Fibroblast of lung (primary cell): ENCODE measurements at regions not wholly inside any gene's neighbourhood (a gene's known extent, or its start where the extent isn't known, plus 50 kb on each side); places are given as distances from the start of the nearest gene placed in this dataset.

Experiments used
- EZH2 ChIP-seq: IDR thresholded peaks from 2 replicates; pipeline ENCODE4 v1.5.1; 2012; ENCODE audit warnings: low read length, control low read depth, mild to moderate bottlenecking; ENCODE audit errors: missing control alignments
- TF ChIP-seq, protein P1 (sequence below), 2 donors: IDR thresholded peaks in 1 of 2; conservative IDR thresholded peaks in 1 of 2; 1 replicate in 1 of 2; 2 replicates in 1 of 2; pipeline ENCODE4 v1.5.1; 2011 to 2012; ENCODE audit warnings: low read length in 2 of 2, control low read depth in 1 of 2, inconsistent platforms in 1 of 2, low read depth in 1 of 2, mild to moderate bottlenecking in 1 of 2

DNA sequence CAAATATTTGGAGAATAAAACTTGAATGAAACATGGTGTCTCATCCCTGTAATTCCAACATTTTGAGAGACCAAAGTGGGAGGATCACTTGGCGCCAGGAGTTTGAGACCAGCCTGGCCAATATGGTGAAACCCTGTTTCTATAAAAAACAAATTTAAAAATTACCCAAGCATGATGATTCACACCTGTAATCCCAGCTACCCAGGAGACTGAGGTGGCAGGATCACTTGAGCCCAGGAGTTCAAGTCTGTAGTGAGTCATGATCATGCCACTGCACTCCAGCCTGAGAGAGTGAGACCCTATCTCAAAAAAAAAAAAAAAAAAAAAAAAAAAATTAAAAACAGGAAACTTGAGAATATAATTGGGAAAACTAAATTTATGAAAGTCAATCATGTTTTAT lies 481.1 kb downstream of the SEMA3D start:
- TF ChIP-seq, protein P1, sequence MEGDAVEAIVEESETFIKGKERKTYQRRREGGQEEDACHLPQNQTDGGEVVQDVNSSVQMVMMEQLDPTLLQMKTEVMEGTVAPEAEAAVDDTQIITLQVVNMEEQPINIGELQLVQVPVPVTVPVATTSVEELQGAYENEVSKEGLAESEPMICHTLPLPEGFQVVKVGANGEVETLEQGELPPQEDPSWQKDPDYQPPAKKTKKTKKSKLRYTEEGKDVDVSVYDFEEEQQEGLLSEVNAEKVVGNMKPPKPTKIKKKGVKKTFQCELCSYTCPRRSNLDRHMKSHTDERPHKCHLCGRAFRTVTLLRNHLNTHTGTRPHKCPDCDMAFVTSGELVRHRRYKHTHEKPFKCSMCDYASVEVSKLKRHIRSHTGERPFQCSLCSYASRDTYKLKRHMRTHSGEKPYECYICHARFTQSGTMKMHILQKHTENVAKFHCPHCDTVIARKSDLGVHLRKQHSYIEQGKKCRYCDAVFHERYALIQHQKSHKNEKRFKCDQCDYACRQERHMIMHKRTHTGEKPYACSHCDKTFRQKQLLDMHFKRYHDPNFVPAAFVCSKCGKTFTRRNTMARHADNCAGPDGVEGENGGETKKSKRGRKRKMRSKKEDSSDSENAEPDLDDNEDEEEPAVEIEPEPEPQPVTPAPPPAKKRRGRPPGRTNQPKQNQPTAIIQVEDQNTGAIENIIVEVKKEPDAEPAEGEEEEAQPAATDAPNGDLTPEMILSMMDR (conservative IDR thresholded peaks at IDR 0.05 in 1 of 2, IDR thresholded peaks at IDR 0.05 in 1 of 2; ENCODE audit: low read depth in 1 of 2, low read length in 2 of 2) = no peak
- TF ChIP-seq EZH2 = no peak
